ENCODE measurements at regions not wholly inside any gene's neighbourhood (a gene's known extent, or its start where the extent isn't known, plus 50 kb on each side); places are given as distances from the start of the nearest gene placed in this dataset.
A peak's percentile ranks its signal among the peaks of the same experiment; 100 is the strongest.

GRCh38 chr9:115234094-115234493 is 116.1 kb upstream of the TNC start:
- DNase-seq (ENCODE audit: extremely low read depth, low read depth), result peak; percentile 56
- no peak for TF ChIP-seq CTCF (IDR thresholded peaks at IDR 0.05; ENCODE audit: low read depth, low read length)

GRCh38 chr9:115235221-115235620 is 117.3 kb upstream of the TNC start:
- no peak for DNase-seq (ENCODE audit: extremely low read depth, low read depth)
- no peak for TF ChIP-seq CTCF (IDR thresholded peaks at IDR 0.05; ENCODE audit: low read depth, low read length)

DNA sequence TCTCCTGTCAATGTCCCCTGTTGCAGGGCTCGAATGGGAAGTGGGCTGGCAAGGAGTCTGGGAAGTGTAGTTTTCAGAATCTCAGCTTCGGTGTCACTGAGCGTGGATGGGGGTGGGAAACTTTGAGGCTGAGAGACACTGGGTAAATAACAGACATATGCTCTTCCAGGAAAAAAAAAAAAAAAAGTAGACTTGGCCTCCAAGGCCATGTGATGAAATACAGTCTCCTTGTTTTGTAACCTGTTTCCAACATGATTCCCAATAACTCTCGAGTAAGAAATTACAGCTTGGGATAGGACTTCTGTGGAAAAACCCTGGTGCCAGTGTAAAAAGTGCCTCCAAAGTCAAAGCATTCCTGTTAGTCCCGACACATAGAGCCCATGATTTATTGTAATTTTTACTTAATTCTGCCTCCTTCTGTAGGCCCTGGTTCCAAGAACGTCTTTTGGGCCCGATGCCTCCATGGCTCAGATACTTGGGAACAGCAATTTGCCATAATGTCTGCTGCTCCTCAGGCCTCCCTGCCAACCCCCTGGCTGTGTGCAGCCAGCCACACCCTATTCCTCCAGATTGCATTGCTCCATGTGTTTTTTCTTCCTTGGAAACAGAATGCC is 119.5 kb upstream of the TNC start:
- no peak for DNase-seq (ENCODE audit: extremely low read depth, low read depth)
- TF ChIP-seq CTCF (IDR thresholded peaks at IDR 0.05; ENCODE audit: low read depth, low read length), result no peak

- DNase-seq (ENCODE audit: extremely low read depth, low read depth), result no peak
Observed at GRCh38 chr9:115240676-115241075, 122.7 kb upstream of the TNC start.

GRCh38 chr9:115241641-115242040 is 123.7 kb upstream of the TNC start:
- no peak for DNase-seq (ENCODE audit: extremely low read depth, low read depth)
- no peak for TF ChIP-seq CTCF (IDR thresholded peaks at IDR 0.05; ENCODE audit: low read depth, low read length)

More at GRCh38 chr9:115240676-115241075, 122.7 kb upstream of the TNC start:
- no peak for TF ChIP-seq CTCF (IDR thresholded peaks at IDR 0.05; ENCODE audit: low read depth, low read length)

- DNase-seq (ENCODE audit: extremely low read depth, low read depth), result no peak
- TF ChIP-seq CTCF (IDR thresholded peaks at IDR 0.05; ENCODE audit: low read depth, low read length), result no peak
Observed at GRCh38 chr9:115249488-115249887, 131.5 kb upstream of the TNC start.

GRCh38 chr9:115250621-115251032 is 132.7 kb upstream of the TNC start:
- no peak for TF ChIP-seq CTCF (IDR thresholded peaks at IDR 0.05; ENCODE audit: low read depth, low read length)

More at GRCh38 chr9:115250621-115251032, 132.7 kb upstream of the TNC start:
- DNase-seq (ENCODE audit: extremely low read depth, low read depth), result peak; percentile 39

Data from AG09319 (cell line).